Neuronal stem cell (in vitro differentiated cells): ENCODE measurements at regions not wholly inside any gene's neighbourhood (a gene's known extent, or its start where the extent isn't known, plus 50 kb on each side); places are given as distances from the start of the nearest gene placed in this dataset.

Experiments
- DNase-seq: peaks from one replicate; pipeline ENCODE4 v3.0.0-alpha.2; 2013; ENCODE audit warnings: low spot score
- H2AFZ ChIP-seq: one replicate; pipeline ENCODE4 v1.6.1; 2013; ENCODE audit warnings: mild to moderate bottlenecking, low read length, inconsistent platforms
- H2AK5ac ChIP-seq: 2 replicates; pipeline ENCODE4 v1.6.1; 2013; ENCODE audit warnings: low read depth, mild to moderate bottlenecking, inconsistent platforms, low read length, moderate library complexity, mixed read lengths
- H2BK120ac ChIP-seq: 2 replicates; pipeline ENCODE4 v1.6.1; 2013; ENCODE audit warnings: low read depth, mild to moderate bottlenecking, inconsistent platforms, low read length, moderate library complexity, mixed read lengths
- H2BK12ac ChIP-seq: one replicate; pipeline ENCODE4 v1.6.1; 2013; ENCODE audit warnings: low read length, inconsistent platforms
- H2BK15ac ChIP-seq: 2 replicates; pipeline ENCODE4 v1.6.1; 2013; ENCODE audit warnings: mild to moderate bottlenecking, low read length, inconsistent platforms, mixed read lengths
- H2BK5ac ChIP-seq: one replicate; pipeline ENCODE4 v1.6.1; 2013; ENCODE audit warnings: inconsistent platforms, mild to moderate bottlenecking, low read length, moderate library complexity
- H3K14ac ChIP-seq: one replicate; pipeline ENCODE4 v1.6.1; 2013; ENCODE audit warnings: low read length, inconsistent platforms
- H3K18ac ChIP-seq: 2 replicates; pipeline ENCODE4 v1.6.1; 2013; ENCODE audit warnings: low read length, inconsistent platforms
- H3K23ac ChIP-seq: 2 replicates; pipeline ENCODE4 v1.6.1; 2013; ENCODE audit warnings: low read depth, mild to moderate bottlenecking, mixed read lengths, low read length, inconsistent platforms; ENCODE audit not compliant: poor library complexity
- H3K27ac ChIP-seq: replicated peaks from 3 replicates; pipeline ENCODE4 v1.5.1; 2013; ENCODE audit warnings: low read length, inconsistent platforms
- H3K27me3 ChIP-seq, 3 experiments: 2 replicates each; pipeline ENCODE4 v1.6.1; 2013; ENCODE audit warnings: low read length in 3 of 3, mild to moderate bottlenecking in 2 of 3, inconsistent platforms in 1 of 3, low read depth in 1 of 3, mixed read lengths in 1 of 3, moderate library complexity in 1 of 3; ENCODE audit not compliant: control insufficient read depth in 3 of 3, insufficient read depth in 3 of 3
- H3K36me3 ChIP-seq, 2 donors: replicated peaks in 1 of 2; 2 replicates each; pipeline ENCODE4 v1.6.1; 2013; ENCODE audit warnings: low read length in 2 of 2; ENCODE audit not compliant: control insufficient read depth in 2 of 2, insufficient read depth in 2 of 2
- H3K4ac ChIP-seq: 2 replicates; pipeline ENCODE4 v1.6.1; 2013; ENCODE audit warnings: inconsistent platforms, mild to moderate bottlenecking, low read length, moderate library complexity
- H3K4me1 ChIP-seq, 2 donors: 1 replicate in 1 of 2; 2 replicates in 1 of 2; pipeline ENCODE4 v1.6.1; 2013; ENCODE audit warnings: low read length in 2 of 2, low read depth in 1 of 2; ENCODE audit not compliant: control insufficient read depth in 2 of 2, insufficient read depth in 1 of 2
- H3K4me2 ChIP-seq: one replicate; pipeline ENCODE4 v1.6.1; 2013; ENCODE audit warnings: mild to moderate bottlenecking, low read length, inconsistent platforms; ENCODE audit not compliant: insufficient read depth, poor library complexity, severe bottlenecking
- H3K4me3 ChIP-seq, 2 donors: 2 replicates each; pipeline ENCODE4 v1.5.1; 2013; ENCODE audit warnings: low read length in 2 of 2, mild to moderate bottlenecking in 2 of 2, inconsistent platforms in 1 of 2, moderate library complexity in 1 of 2
- H3K79me1 ChIP-seq: one replicate; pipeline ENCODE4 v1.6.1; 2013; ENCODE audit warnings: low read depth, mild to moderate bottlenecking, inconsistent platforms, low read length, moderate library complexity
- H3K9ac ChIP-seq: one replicate; pipeline ENCODE4 v1.6.1; 2013; ENCODE audit warnings: mild to moderate bottlenecking, low read depth, low read length, inconsistent platforms; ENCODE audit not compliant: poor library complexity
- H3K9me3 ChIP-seq, 2 donors: replicated peaks in 1 of 2; 2 replicates each; pipeline versions ENCODE3 to v1.6.1; 2013; ENCODE audit warnings: low read length in 2 of 2, mild to moderate bottlenecking in 2 of 2, inconsistent platforms in 1 of 2, low read depth in 1 of 2, mixed read lengths in 1 of 2, moderate library complexity in 1 of 2; ENCODE audit not compliant: control insufficient read depth in 2 of 2, insufficient read depth in 1 of 2
- H4K8ac ChIP-seq: one replicate; pipeline ENCODE4 v1.6.1; 2013; ENCODE audit warnings: low read depth, mild to moderate bottlenecking, inconsistent platforms, low read length, moderate library complexity
- H4K91ac ChIP-seq: one replicate; pipeline ENCODE4 v1.6.1; 2013; ENCODE audit warnings: low read length, low read depth, mild to moderate bottlenecking, inconsistent platforms; ENCODE audit not compliant: poor library complexity
- whole genome bisulfite sequencing, 2 donors: extraction: QIAGEN DNeasy Blood & Tissue Kit; methylation state at CpG; one replicate each; pipeline ENCODE4 v1.1.7; 2013; ENCODE audit warnings: missing lambda C conversion rate in 2 of 2, mixed read lengths in 1 of 2; ENCODE audit not compliant: insufficient read length in 2 of 2, insufficient replicate concordance in 1 of 2; ENCODE audit errors: extremely low coverage in 2 of 2; 5-methylcytosine and 5-hydroxymethylcytosine counted together

DNA sequence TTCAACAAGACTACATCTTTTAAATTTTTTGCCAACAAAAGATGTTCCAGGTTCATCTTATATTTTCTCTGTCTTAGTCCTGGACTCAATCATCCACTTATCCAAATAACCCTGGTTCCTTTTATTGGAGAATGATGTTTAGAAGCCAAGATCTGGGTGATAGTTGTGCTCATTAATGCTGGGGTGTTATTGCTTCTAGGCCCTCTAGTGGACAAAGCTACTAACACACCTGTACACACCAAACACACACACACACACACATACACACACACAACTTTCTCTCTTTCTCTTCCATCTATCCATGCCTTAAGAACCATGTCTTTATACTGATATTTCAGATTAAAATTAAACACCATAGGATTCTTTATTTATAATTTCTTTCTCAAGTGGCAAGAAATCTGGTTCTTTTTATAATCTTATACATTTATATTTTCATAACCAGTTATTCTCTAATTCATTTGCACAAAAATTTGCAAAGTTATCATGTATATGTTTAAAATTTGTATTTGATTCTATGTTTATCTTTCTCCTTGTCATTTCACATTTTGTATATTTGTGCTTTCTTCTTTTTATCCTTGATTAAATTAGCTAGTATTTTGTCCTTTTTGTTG is 179.1 kb upstream of the SMIM23 start:
- Histone ChIP-seq H3K9ac (no peak overlapping the region), H3K27ac (no peak overlapping the region), H2BK15ac (no peak overlapping the region), H2AK5ac (no peak overlapping the region), H3K36me3 (no peaks in the 10 kb centered on the region), H3K4me3 (no peak overlapping the region), H2BK12ac (no peak overlapping the region), H2AFZ (no peak overlapping the region), H3K18ac (no peak overlapping the region), H2BK5ac (no peak overlapping the region), H3K27me3 (peaks cover 0 to 3% (median 0%) of the 10 kb centered on the region in 3 experiments), H3K4me1 (no peaks in the 10 kb centered on the region), H2BK120ac (no peak overlapping the region), H3K79me1 (no peaks in the 10 kb centered on the region), H3K9me3 (peaks cover 2 to 7% of the 10 kb centered on the region in 2 donors), H3K23ac (no peak overlapping the region), H4K91ac (no peak overlapping the region), H3K14ac (no peak overlapping the region), H3K4ac (no peak overlapping the region), H4K8ac (no peak overlapping the region), H3K4me2 (no peak overlapping the region)
- DNase-seq, result no peak

DNA sequence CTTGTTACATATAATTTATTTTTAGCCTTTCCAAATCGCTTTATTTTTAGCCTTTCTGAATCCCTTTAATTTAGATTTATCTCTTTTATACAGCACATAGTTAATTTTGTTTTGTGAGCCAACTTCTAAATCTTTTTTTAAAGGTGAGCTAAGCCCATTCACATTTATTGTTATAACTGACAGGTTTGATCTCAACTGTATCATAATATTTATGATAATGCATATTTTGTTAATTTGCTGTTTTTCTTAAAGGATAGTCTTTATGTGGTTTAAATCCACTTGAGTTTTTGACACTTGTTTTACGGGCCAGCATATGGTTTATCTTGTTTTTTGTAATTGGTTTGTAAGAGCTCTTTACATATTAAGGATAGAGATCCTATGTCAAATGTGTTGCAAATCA is 177.8 kb upstream of the SMIM23 start:
- H3K27ac ChIP-seq, result no peak overlapping the region
- H3K4me1 ChIP-seq, result no peaks in the 10 kb centered on the region
- no peak overlapping the region for H2AK5ac ChIP-seq
- H2BK120ac ChIP-seq, result no peak overlapping the region
- H3K79me1 ChIP-seq, result no peaks in the 10 kb centered on the region
- no peaks in the 10 kb centered on the region for H3K27me3 ChIP-seq
- no peak overlapping the region for H2BK15ac ChIP-seq
- no CpG with 5 or more reads among the region's 2 CpGs for WGBS, 2 donors
- no peak overlapping the region for H3K23ac ChIP-seq
- no peak overlapping the region for H3K14ac ChIP-seq
- no peak overlapping the region for H3K4me2 ChIP-seq
- H2AFZ ChIP-seq, result no peak overlapping the region
- no peak overlapping the region for H3K4me3 ChIP-seq
- no peak overlapping the region for H3K18ac ChIP-seq
- no peaks in the 10 kb centered on the region for H3K36me3 ChIP-seq
- H2BK5ac ChIP-seq, result no peak overlapping the region
- no peak overlapping the region for H2BK12ac ChIP-seq
- no peak overlapping the region for H3K4ac ChIP-seq
- no peak for DNase-seq
- no peak overlapping the region for H4K8ac ChIP-seq
- H3K9ac ChIP-seq, result no peak overlapping the region
- no peak overlapping the region for H4K91ac ChIP-seq
- H3K9me3 ChIP-seq, result peaks cover 2 to 7% of the 10 kb centered on the region in 2 donors

DNA sequence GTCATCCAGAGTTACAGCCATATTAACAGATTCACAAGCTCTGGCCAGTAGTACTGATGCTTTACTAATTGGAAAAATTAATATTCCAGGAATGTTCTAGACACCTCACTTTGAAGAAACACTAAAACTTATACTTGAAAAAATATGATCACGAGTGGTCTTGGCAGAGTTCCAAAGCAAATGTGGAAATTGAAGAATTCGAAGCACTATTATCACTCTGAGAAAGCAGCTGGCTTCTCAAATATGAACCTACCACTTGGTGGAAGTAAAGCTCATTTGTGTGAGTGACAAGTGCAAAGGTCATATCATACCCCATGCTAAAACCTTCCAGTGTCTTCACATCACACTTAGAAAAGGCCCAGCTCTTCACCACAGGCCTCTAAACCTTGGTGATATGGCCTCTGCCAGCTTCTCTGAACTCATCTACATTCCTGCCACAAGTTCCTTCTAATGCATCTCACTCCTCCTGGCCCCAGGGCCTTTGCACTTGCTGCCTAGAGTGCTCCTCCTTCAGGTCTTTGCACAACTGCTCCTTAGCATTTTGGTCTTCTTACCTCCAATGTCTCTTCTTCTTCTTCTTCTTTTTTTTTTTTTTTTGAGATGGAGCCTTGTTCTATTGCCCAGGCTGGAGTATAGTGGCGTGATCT is 175.7 kb upstream of the SMIM23 start:
- H4K8ac ChIP-seq, result no peak overlapping the region
- H3K9ac ChIP-seq, result no peak overlapping the region
- H3K4me2 ChIP-seq, result no peak overlapping the region
- no peaks in the 10 kb centered on the region for H3K79me1 ChIP-seq
- DNase-seq, result no peak
- no peaks in the 10 kb centered on the region for H3K27me3 ChIP-seq
- H3K4me1 ChIP-seq, result peaks cover 0 to 3% of the 10 kb centered on the region in 2 donors
- H2AK5ac ChIP-seq, result no peak overlapping the region
- H3K27ac ChIP-seq, result no peak overlapping the region
- no peak overlapping the region for H4K91ac ChIP-seq
- H3K36me3 ChIP-seq, result no peaks in the 10 kb centered on the region
- no peak overlapping the region for H3K23ac ChIP-seq
- H2BK15ac ChIP-seq, result no peak overlapping the region
- no peak overlapping the region for H2AFZ ChIP-seq
- no peak overlapping the region for H3K4ac ChIP-seq
- H2BK12ac ChIP-seq, result no peak overlapping the region
- H3K14ac ChIP-seq, result no peak overlapping the region
- H3K9me3 ChIP-seq, result peaks cover 2 to 7% of the 10 kb centered on the region in 2 donors
- no peak overlapping the region for H3K4me3 ChIP-seq
- H2BK120ac ChIP-seq, result no peak overlapping the region
- no CpG with 5 or more reads among the region's 3 CpGs for WGBS, 2 donors
- no peak overlapping the region for H3K18ac ChIP-seq
- H2BK5ac ChIP-seq, result no peak overlapping the region

DNA sequence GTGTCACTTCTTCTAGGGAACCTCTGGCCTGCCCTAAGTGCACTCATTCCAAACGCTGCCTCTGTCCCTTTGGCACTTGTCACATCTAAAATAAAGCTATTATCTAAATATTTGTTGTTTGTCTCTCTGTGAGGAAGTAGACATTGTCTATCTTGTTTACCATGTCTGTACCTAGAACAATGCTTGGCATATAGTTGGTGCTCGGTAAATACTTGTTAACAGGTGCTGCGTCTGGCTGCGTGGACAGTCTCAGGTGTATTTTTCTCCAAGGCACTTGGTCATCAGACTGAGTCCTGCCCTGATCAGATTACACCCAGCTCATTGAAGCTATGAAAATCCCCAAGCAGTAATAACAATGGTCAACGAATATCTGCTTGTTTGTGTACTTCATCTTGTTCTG is 174.9 kb upstream of the SMIM23 start:
- Histone ChIP-seq H3K27ac (no peak overlapping the region), H3K4me3 (no peak overlapping the region), H3K4me2 (no peak overlapping the region), H3K4ac (no peak overlapping the region), H3K79me1 (no peaks in the 10 kb centered on the region), H4K8ac (no peak overlapping the region), H3K27me3 (peaks cover 0 to 5% (median 0%) of the 10 kb centered on the region in 3 experiments), H2AK5ac (no peak overlapping the region), H2AFZ (no peak overlapping the region), H3K4me1 (peaks cover 2 to 10% of the 10 kb centered on the region in 2 donors), H2BK15ac (no peak overlapping the region), H3K18ac (no peak overlapping the region), H2BK120ac (no peak overlapping the region), H3K23ac (no peak overlapping the region), H4K91ac (no peak overlapping the region), H2BK5ac (no peak overlapping the region), H3K9ac (no peak overlapping the region), H3K9me3 (peaks cover 2 to 7% of the 10 kb centered on the region in 2 donors), H2BK12ac (no peak overlapping the region), H3K36me3 (no peaks in the 10 kb centered on the region), H3K14ac (no peak overlapping the region)
- DNase-seq, result no peak
- no CpG with 5 or more reads among the region's 5 CpGs for WGBS, 2 donors
